GM18870 (cell line): ENCODE measurements at regions not wholly inside any gene's neighbourhood (a gene's known extent, or its start where the extent isn't known, plus 50 kb on each side); places are given as distances from the start of the nearest gene placed in this dataset.

Source experiments
- ATAC-seq: cut with Tn5 transposase; IDR thresholded peaks from one replicate; pipeline ENCODE4 v1.9.1; 2021; ENCODE audit warnings: moderate library complexity; ENCODE audit not compliant: unreplicated experiment

GRCh38 chr4:187302457-187303150, 578.9 kb upstream of the FAT1 start:
- no peak for ATAC-seq

DNA sequence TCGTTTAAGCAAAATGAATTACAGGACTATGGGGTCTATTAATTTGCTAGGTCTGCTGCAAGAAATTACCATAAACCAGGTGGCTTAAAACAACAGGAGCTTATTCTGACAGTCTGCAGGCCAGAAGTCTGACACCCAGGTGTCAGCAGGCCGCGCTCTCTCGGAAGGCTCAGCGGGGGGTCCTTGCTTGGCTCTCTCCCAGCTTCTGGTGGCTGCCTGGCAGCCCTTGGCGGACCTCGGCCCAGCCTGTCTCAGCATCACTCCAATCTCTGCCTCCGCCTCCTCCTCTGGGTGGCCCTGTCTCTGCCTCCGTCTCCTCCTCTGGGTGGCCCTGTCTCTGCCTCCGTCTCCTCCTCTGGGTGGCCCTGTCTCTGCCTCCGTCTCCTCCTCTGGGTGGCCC, 580.5 kb upstream of the FAT1 start:
- ATAC-seq, result no peak

GRCh38 chr4:187307131-187307530, 583.5 kb upstream of the FAT1 start:
- ATAC-seq, result no peak

GRCh38 chr4:187309456-187309855, 585.8 kb upstream of the FAT1 start:
- ATAC-seq, result no peak

DNA sequence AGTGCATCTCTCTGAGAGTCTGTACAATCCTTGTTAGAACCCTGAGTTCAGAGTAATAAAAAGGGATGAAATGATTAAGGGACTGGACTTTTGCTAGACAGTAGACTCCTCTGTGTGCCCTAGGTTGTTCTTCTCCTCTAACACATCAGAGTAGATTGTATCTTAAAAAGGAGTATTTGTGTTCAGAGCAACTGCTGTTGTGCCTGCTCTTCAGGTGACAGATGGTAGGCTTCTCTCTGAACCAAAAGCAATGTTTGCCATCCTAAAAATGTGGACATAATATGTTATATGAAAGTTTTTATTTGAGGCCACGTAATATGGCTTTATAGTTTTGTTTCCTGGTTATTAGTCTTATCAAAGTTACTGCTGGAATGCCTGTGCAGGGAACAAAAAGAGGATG, 588.6 kb upstream of the FAT1 start:
- ATAC-seq, result no peak

- ATAC-seq, result no peak
These were observed 594.1 kb upstream of the FAT1 start for GRCh38 chr4:187317799-187318198.

- no peak for ATAC-seq
These were observed 598.1 kb upstream of the FAT1 start for GRCh38 chr4:187321711-187322110.

GRCh38 chr4:187332141-187332540, 608.5 kb upstream of the FAT1 start:
- no peak for ATAC-seq

- no peak for ATAC-seq
These were observed 609.5 kb upstream of the FAT1 start for GRCh38 chr4:187333151-187333550.

DNA sequence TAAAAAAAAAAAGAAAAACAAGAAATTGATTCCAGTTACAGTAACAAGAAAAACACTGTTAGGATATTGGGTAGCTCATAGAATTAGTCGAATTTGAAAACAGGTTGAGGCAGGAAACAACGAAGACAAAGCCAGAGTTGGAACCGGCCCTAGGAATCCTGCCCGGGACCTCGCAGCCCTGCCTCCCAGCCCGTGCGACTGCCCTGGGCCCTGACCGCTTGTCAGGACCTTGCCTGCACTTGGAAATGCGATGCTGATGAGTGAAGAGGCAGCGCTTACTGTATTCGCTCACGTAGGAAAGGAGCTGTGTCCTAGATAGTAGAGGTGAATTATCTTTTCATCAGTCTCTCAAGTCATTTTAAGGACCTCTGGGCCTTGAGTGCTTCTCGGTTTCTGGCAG, 611.7 kb upstream of the FAT1 start:
- ATAC-seq, result no peak

- ATAC-seq, result no peak
These were observed 631.1 kb upstream of the FAT1 start for GRCh38 chr4:187354740-187355139.

DNA sequence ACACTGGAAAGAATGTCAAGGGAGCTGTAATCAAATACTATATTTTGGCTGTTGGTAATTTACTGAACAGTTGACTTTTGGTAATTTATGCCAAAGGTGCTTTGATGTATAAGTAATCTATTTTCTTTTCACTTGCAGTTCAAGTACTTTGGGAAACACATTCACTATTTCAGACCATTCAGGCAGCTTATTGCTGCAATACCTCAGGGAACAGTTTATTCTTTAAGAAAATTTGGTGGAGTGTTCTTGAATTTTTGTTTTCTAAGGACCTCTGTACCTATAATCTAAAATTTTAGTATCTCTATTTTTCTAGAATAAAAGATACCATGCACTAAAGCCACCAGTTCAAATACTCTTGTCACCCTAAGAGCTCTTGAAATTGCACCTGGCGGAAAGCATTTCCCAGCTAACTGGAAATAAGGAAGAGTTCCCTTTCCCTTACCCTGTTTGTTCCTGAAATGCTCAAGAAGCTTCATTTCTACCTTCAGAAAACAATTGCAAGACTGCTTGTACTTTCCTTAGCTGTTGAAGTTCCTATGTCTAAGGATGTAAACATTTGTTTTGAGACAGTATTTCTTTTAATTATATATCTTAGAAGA, 633.5 kb upstream of the FAT1 start:
- no peak for ATAC-seq

- ATAC-seq, result no peak
These were observed 634.2 kb upstream of the FAT1 start for GRCh38 chr4:187357821-187358220.

DNA sequence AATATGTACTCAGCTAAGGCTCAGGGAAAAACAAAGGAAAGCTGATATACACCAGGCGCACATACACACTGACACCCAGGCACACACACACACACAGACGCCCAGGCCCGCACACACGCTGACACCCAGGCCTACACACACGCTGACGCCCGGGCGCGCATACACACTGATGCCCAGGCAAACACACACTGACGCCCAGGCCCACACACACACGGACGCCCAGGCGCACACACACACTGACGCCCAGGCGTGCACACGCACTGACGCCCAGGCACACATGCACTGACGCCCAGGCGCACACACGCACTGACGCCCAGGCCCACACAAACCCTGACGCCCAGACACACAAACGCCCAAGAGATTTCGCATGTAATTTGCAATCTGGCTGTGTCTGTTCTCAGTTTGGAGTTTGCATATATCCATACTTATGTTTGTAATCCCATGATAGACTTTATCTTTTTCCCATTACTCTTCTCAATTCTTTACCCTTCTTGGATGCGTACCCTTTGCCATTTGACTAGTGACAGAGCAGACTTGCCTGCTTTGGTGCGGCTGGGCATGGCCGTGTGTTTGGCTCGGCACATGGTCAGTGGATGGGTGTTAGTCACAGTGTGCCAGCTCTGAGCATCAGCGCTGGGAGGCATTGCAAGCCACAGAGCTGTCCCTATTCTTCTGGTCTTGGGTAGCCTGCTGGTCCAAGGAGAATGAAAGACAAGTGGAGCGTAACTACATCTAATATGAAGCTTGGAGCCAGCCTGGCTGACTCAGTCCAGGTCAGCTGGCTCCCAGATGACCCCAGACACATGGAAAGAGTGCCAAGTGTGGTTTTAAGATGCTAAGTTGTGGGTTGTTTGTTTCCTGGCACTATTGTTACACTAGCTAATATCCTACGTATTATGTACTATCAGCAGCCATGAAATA, 632.4 kb upstream of the ZFP42 start:
- ATAC-seq, result no peak

DNA sequence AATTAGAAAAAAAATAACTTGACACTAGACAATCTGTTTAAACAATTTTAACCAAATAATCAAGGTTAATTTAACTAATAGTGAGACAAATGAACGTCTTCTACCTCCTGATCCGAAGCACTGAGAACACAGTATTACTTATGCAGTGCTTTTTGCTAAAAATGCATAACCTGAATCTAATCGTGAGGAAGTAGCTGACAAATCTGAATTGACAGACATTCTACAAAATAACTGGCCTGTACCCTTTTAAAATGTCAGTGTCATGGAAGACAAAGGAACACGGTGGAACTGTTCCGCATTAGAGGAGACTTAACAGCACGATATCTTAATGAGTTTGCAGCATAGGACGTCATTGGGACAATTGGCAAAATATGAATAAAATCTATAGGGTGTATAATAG, 631.2 kb upstream of the ZFP42 start:
- ATAC-seq, result no peak

- ATAC-seq, result no peak
These were observed 630.7 kb upstream of the ZFP42 start for GRCh38 chr4:187364851-187365250.

DNA sequence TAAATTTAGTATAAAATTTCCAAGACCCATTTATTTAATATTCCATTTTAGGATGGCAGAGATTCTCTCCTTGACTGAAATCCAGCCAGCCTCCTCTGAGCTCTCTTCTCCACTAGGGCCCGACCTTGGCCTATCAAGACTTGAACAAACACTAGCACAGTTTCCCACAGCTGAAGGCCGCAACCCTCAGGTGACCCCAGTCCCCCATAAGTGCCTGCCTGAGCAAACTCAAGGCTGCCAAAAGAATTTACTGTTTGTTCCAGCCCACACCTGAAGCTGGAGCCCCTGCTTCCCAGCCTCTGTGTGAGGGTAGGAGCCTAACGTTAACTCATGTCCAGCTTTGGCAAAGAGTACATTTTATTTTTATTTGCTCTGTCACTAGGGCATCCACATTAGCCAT, 629.0 kb upstream of the ZFP42 start:
- ATAC-seq, result no peak

GRCh38 chr4:187370918-187371317, 624.7 kb upstream of the ZFP42 start:
- no peak for ATAC-seq

DNA sequence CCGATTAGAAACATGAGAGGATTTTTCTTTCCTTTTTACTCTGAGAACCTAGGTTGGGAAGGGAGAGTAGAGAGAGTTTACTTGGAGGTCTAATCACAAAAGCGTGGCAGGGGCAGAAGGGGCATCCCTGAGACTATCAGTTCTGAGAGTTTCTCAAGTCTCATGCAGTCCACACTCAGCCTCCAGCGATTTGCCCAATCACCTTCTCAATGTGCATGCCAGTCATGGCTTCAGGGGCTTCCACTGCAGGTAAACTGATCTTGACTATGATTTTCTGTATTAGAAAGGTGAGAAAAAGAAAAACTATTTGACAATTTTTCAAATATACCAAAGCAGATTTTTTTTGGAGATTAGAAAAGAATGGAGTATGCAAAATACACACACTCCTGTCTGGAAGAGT, 617.1 kb upstream of the ZFP42 start:
- ATAC-seq, result no peak

GRCh38 chr4:187380181-187380581, 615.4 kb upstream of the ZFP42 start:
- ATAC-seq, result no peak

GRCh38 chr4:187383181-187383580, 612.4 kb upstream of the ZFP42 start:
- ATAC-seq, result no peak

GRCh38 chr4:187387739-187388138, 607.8 kb upstream of the ZFP42 start:
- ATAC-seq, result no peak
